Kidney (tissue), 13 donors: ENCODE measurements at regions not wholly inside any gene's neighbourhood (a gene's known extent, or its start where the extent isn't known, plus 50 kb on each side); places are given as distances from the start of the nearest gene placed in this dataset.

ENCODE experiments used
- DNase-seq, 5 donors: peaks; one replicate each; pipeline ENCODE4 v3.0.0-alpha.2; 2013 to 2020
- FAIRE-seq: peaks from 2 replicates; lab custom pipeline; 2012; peaks lifted over from hg19 to GRCh38; lab: Jason Lieb, UNC
- H3K27ac ChIP-seq, 2 donors: one replicate each; pipeline ENCODE4 v1.7.0; 2013; ENCODE audit warnings: low read depth in 2 of 2, low read length in 2 of 2, inconsistent platforms in 1 of 2
- H3K27me3 ChIP-seq: one replicate; pipeline ENCODE4 v1.7.1; 2013; ENCODE audit warnings: low read length, inconsistent platforms; ENCODE audit not compliant: control insufficient read depth, insufficient read depth
- H3K36me3 ChIP-seq, 3 donors: one replicate each; pipeline versions ENCODE4 v1.7.0 to v1.7.1; 2013; ENCODE audit warnings: low read length in 3 of 3, control low read depth in 1 of 3, inconsistent platforms in 1 of 3; ENCODE audit not compliant: insufficient read depth in 3 of 3, control insufficient read depth in 2 of 3
- H3K4me1 ChIP-seq, 3 donors: one replicate each; pipeline versions ENCODE4 v1.7.0 to v1.7.1; 2013; ENCODE audit warnings: low read length in 3 of 3, inconsistent platforms in 1 of 3, low read depth in 1 of 3; ENCODE audit not compliant: control insufficient read depth in 2 of 3, insufficient read depth in 2 of 3
- H3K4me3 ChIP-seq, 3 donors: one replicate each; pipeline versions ENCODE4 v1.7.0 to v1.8.1; 2013; ENCODE audit warnings: low read length in 3 of 3, control low read depth in 1 of 3, inconsistent platforms in 1 of 3
- H3K9ac ChIP-seq, 3 donors: one replicate each; pipeline versions ENCODE4 v1.7.0 to v1.7.1; 2013; ENCODE audit warnings: low read length in 3 of 3, control low read depth in 1 of 3, inconsistent platforms in 1 of 3
- H3K9me3 ChIP-seq, 3 donors: one replicate each; pipeline versions ENCODE4 v1.7.0 to v1.7.1; 2013; ENCODE audit warnings: low read length in 3 of 3, control low read depth in 1 of 3, inconsistent platforms in 1 of 3; ENCODE audit not compliant: control insufficient read depth in 2 of 3, insufficient read depth in 1 of 3
- intact Hi-C: fragments of 100-400 bp; cut with DNase I; formaldehyde crosslinking; loops from one replicate; pipeline ENCODE4 v1.11.1; 2022
- TF ChIP-seq, protein P1 (sequence below): IDR thresholded peaks from 3 replicates; pipeline ENCODE4 v1.5.1; 2012; ENCODE audit warnings: mild to moderate bottlenecking, moderate library complexity, borderline replicate concordance; ENCODE audit not compliant: insufficient read depth; ENCODE audit errors: extremely low read depth
- donor health status: control.
- donor health status: control.
- donor health status: control.
- donor health status: control.
- donor health status: control.
- donor health status: DM: yes; HTN: yes; CAD: no.
- donor health status: Normal renal cell carcinoma (clear cell type).

DNA sequence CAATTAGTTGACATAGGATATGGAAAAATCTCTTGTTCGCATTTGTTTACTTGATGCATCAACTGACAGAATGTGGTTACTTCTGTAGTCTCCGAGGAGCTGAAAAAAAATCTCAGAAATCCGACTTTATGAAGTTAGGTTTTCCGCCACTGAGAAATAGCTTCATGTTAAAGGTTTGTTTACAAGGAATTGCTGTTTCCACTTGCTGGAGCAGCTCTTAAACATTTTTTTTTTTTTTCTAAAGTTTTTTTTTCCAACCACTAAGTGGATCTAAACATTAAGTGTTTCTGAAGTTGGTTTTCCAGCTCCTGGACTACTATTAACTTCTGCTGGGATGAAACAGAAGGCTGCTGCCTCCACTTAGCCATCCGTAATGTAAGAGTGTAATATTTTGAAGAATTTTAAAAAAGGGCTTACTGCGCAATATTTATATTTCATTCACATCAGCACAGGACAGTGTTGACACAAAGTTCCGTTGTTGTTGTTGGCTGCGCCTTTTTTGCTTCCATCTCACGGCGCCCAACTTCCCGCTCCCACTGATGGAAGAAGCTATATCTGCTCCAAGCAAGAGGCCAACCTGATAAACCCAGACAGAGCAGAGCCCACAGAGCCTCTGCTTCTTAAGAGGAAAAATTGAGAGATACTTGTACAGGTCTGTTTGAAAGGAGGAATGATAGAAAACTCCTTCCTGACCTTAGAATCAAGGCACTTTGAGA, 167.7 kb upstream of the KCNJ16 start:
- no peak overlapping the region for H3K27ac ChIP-seq
- H3K9ac ChIP-seq: no peak overlapping the region
- no peaks in the 10 kb centered on the region for H3K4me1 ChIP-seq
- intact Hi-C loops: no loop called here
- H3K27me3 ChIP-seq: no peaks in the 10 kb centered on the region
- TF ChIP-seq, protein P1, sequence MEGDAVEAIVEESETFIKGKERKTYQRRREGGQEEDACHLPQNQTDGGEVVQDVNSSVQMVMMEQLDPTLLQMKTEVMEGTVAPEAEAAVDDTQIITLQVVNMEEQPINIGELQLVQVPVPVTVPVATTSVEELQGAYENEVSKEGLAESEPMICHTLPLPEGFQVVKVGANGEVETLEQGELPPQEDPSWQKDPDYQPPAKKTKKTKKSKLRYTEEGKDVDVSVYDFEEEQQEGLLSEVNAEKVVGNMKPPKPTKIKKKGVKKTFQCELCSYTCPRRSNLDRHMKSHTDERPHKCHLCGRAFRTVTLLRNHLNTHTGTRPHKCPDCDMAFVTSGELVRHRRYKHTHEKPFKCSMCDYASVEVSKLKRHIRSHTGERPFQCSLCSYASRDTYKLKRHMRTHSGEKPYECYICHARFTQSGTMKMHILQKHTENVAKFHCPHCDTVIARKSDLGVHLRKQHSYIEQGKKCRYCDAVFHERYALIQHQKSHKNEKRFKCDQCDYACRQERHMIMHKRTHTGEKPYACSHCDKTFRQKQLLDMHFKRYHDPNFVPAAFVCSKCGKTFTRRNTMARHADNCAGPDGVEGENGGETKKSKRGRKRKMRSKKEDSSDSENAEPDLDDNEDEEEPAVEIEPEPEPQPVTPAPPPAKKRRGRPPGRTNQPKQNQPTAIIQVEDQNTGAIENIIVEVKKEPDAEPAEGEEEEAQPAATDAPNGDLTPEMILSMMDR: no peak
- H3K36me3 ChIP-seq: no peaks in the 10 kb centered on the region
- no peak for DNase-seq
- H3K4me3 ChIP-seq: no peak overlapping the region
- no peaks in the 10 kb centered on the region for H3K9me3 ChIP-seq
- no peak for FAIRE-seq

DNA sequence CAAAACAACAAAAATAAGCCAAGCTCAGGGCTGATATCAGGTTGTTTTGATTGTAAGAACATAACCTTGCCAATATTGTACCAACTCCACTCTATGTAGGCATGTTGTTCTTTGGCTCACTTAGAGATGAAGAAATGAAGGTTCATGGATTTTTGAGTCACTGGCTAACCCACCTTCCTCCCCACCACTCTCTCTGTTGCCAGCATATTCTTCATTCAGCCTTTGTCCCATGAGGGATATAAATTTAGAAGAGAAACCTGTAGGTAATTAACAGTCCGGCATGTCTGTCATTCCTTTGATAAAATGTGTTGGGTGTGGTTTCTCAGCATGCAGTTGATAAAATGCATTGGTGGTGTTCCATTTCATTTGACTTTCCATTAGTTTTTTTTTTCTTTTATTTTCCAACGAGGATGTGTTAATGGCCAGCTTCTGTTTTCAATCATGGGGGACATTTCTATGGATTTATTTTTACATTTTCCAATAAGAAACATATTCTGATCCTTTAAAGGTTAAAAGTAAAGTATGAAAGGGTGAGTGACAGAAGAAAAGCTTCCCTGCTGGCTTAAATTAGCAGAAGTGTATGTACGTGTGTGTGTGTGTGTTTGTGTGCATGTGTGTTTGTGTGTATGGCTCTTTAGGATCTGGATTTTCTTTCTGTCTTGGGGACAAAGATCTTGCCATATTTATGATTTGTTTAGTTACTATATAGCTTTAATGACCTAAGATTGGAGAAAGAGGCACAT, 166.2 kb upstream of the KCNJ16 start:
- H3K4me1 ChIP-seq: no peaks in the 10 kb centered on the region
- intact Hi-C loops: no loop called here
- H3K27me3 ChIP-seq: no peaks in the 10 kb centered on the region
- H3K9me3 ChIP-seq: no peaks in the 10 kb centered on the region
- FAIRE-seq (no peak), DNase-seq (no peak)
- no peak overlapping the region for H3K9ac ChIP-seq
- no peaks in the 10 kb centered on the region for H3K36me3 ChIP-seq
- H3K4me3 ChIP-seq: no peak overlapping the region
- TF ChIP-seq, protein P1: no peak
- H3K27ac ChIP-seq: no peak overlapping the region

DNA sequence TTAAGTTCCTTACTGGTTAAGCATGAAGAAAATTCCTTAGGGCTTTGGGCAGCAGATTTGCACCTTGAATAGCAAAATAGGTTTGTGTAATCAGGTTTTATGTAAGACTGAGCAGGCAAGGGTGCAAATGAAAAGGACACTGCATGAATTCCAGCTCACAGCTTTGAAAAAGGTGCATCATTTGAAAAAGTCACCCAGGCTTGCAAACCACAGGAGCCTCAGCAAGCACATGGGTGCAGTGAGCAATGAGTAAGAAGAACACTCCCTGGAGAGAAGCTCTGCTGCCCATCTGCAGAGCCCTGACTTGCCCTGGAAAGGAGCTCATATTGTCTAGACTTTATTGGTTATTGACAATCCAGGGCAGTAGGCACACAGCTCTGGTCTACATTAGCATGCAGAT, 165.6 kb upstream of the KCNJ16 start:
- DNase-seq (no peak), FAIRE-seq (no peak)
- Histone ChIP-seq H3K36me3 (no peaks in the 10 kb centered on the region), H3K27ac (no peak overlapping the region), H3K4me1 (no peaks in the 10 kb centered on the region), H3K27me3 (no peaks in the 10 kb centered on the region), H3K9ac (no peak overlapping the region), H3K4me3 (no peak overlapping the region), H3K9me3 (no peaks in the 10 kb centered on the region)
- intact Hi-C loops: no loop called here
- TF ChIP-seq, protein P1: no peak
